CD14-positive monocyte (primary cell): ENCODE measurements at regions not wholly inside any gene's neighbourhood (a gene's known extent, or its start where the extent isn't known, plus 50 kb on each side); places are given as distances from the start of the nearest gene placed in this dataset.

Experiments
- DNase-seq, 3 donors: peaks; one replicate each; pipeline ENCODE4 v3.0.0-alpha.2; 2011 to 2022
- H2AFZ ChIP-seq: 2 replicates; pipeline ENCODE4 v1.6.0; 2012; ENCODE audit warnings: mild to moderate bottlenecking, low read depth, low read length, inconsistent platforms; ENCODE audit not compliant: insufficient read depth, poor library complexity, severe bottlenecking
- H3K27ac ChIP-seq, 2 donors: 1 replicate in 1 of 2; 2 replicates in 1 of 2; pipeline ENCODE4 v1.5.1; 2012 to 2013; ENCODE audit warnings: low read length in 2 of 2, control low read depth in 1 of 2, inconsistent platforms in 1 of 2, low read depth in 1 of 2, mild to moderate bottlenecking in 1 of 2
- H3K27me3 ChIP-seq, 2 donors: one replicate each; pipeline versions ENCODE4 v1.6.0 to v1.6.1; 2011 to 2013; ENCODE audit warnings: low read length in 2 of 2; ENCODE audit not compliant: control insufficient read depth in 2 of 2, insufficient read depth in 2 of 2
- H3K36me3 ChIP-seq, 2 donors: replicated peaks in 1 of 2; 1 replicate in 1 of 2; 2 replicates in 1 of 2; pipeline versions ENCODE4 v1.5.1 to v1.6.1; 2012 to 2013; ENCODE audit warnings: low read length in 2 of 2, control low read depth in 1 of 2, inconsistent platforms in 1 of 2, mild to moderate bottlenecking in 1 of 2; ENCODE audit not compliant: insufficient read depth in 2 of 2, control insufficient read depth in 1 of 2
- H3K4me1 ChIP-seq, 2 donors: 1 replicate in 1 of 2; 2 replicates in 1 of 2; pipeline versions ENCODE4 v1.5.1 to v1.6.1; 2012 to 2013; ENCODE audit warnings: low read length in 2 of 2, control low read depth in 1 of 2, inconsistent platforms in 1 of 2, mild to moderate bottlenecking in 1 of 2, moderate library complexity in 1 of 2; ENCODE audit not compliant: insufficient read depth in 2 of 2, control insufficient read depth in 1 of 2
- H3K4me2 ChIP-seq: replicated peaks from 2 replicates; pipeline ENCODE3; 2012; ENCODE audit warnings: low read length, moderate library complexity, mild to moderate bottlenecking; ENCODE audit not compliant: poor library complexity, severe bottlenecking; ENCODE audit errors: extremely low read depth
- H3K4me3 ChIP-seq, 3 experiments: fragments of 200-600 bp in 1 of 3; sonication (generic) in 1 of 3; replicated peaks in 1 of 3; 1 replicate in 2 of 3; 2 replicates in 1 of 3; pipeline ENCODE4 v1.5.1; 2011 to 2013; ENCODE audit warnings: low read length in 3 of 3, mild to moderate bottlenecking in 3 of 3, control low read depth in 2 of 3, low read depth in 2 of 3, inconsistent platforms in 1 of 3, moderate library complexity in 1 of 3
- H3K79me2 ChIP-seq: 2 replicates; pipeline ENCODE4 v1.6.0; 2012; ENCODE audit warnings: mild to moderate bottlenecking, control low read depth, inconsistent platforms, low read length, moderate library complexity; ENCODE audit not compliant: insufficient read depth
- H3K9ac ChIP-seq: 2 replicates; pipeline ENCODE4 v1.6.0; 2017; ENCODE audit warnings: low read length, mild to moderate bottlenecking; ENCODE audit not compliant: insufficient read depth, poor library complexity, severe bottlenecking
- H3K9me3 ChIP-seq, 2 donors: replicated peaks in 1 of 2; 1 replicate in 1 of 2; 2 replicates in 1 of 2; pipeline versions ENCODE4 v1.5.1 to v1.6.1; 2012 to 2013; ENCODE audit warnings: low read length in 2 of 2, control low read depth in 1 of 2; ENCODE audit not compliant: control insufficient read depth in 1 of 2, insufficient read depth in 1 of 2
- H4K20me1 ChIP-seq: 2 replicates; pipeline ENCODE4 v1.6.0; 2012; ENCODE audit warnings: mild to moderate bottlenecking, low read length, control low read depth, moderate library complexity; ENCODE audit not compliant: insufficient read depth
- H3K27ac Mint-ChIP-seq, 7 donors: one replicate each; pipeline ENCODE4 v1.8.0; 2020; ENCODE audit warnings: mild to moderate bottlenecking in 7 of 7, mixed read lengths in 7 of 7, moderate library complexity in 6 of 7, inconsistent platforms in 2 of 7
- H3K27me3 Mint-ChIP-seq, 3 donors: one replicate each; pipeline ENCODE4 v1.8.0; 2021 to 2022; ENCODE audit warnings: low read depth in 3 of 3, mild to moderate bottlenecking in 3 of 3, mixed read lengths in 3 of 3, moderate library complexity in 3 of 3, inconsistent platforms in 1 of 3
- H3K36me3 Mint-ChIP-seq, 2 donors: one replicate each; pipeline ENCODE4 v1.8.0; 2020; ENCODE audit warnings: mixed read lengths in 2 of 2, inconsistent platforms in 1 of 2, mild to moderate bottlenecking in 1 of 2
- H3K4me1 Mint-ChIP-seq: one replicate; pipeline ENCODE4 v1.8.0; 2020; ENCODE audit warnings: mild to moderate bottlenecking, mixed read lengths
- H3K4me3 Mint-ChIP-seq, 2 donors: one replicate each; pipeline ENCODE4 v1.8.0; 2020; ENCODE audit warnings: mild to moderate bottlenecking in 2 of 2, mixed read lengths in 2 of 2, moderate library complexity in 1 of 2
- H3K9me3 Mint-ChIP-seq, 7 donors: one replicate each; pipeline ENCODE4 v1.8.0; 2020 to 2022; ENCODE audit warnings: mixed read lengths in 7 of 7, mild to moderate bottlenecking in 6 of 7, moderate library complexity in 6 of 7, inconsistent platforms in 2 of 7
- WGBS: methylation state at CpG from one replicate; pipeline ENCODE4 v1.1.5; 2013; ENCODE audit warnings: missing lambda C conversion rate; ENCODE audit not compliant: insufficient coverage; 5-methylcytosine and 5-hydroxymethylcytosine counted together
- intact Hi-C, 2 donors: fragments of 100-400 bp; cut with micrococcal nuclease; formaldehyde crosslinking; loops; one replicate each; pipeline versions ENCODE4 v1.15.0 to v1.15.1; 2023
- TF ChIP-seq, protein P1 (sequence below): fragments of 200-600 bp; IDR thresholded peaks from one replicate; pipeline ENCODE4 v1.8.0; 2022; ENCODE audit warnings: antibody characterized with exemption, mild to moderate bottlenecking

DNA sequence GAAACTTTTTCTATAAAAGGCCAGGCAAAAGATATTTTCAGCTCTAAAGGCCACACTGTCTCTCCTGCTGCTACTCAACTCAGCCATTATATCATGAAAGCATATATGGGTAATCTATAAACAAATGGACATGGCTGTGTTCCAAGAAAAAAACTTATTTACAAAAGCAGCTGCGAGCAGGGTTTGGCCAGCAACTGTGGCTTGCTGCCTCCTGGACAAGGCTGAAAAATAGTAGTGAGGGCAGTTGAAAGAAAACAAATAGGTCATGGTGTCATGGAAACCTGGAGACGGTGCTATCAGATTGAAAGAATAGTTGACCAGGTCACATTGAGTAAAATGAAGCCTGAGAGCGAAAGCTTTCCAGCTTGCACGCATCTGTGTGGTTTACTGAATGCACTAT is 89.2 kb upstream of the LRATD1 start:
- no peak overlapping the region for H3K4me3 Mint-ChIP-seq
- WGBS: 78% methylated on average over 2 of the region's 4 CpGs
- H3K27ac ChIP-seq: no peak overlapping the region

DNA sequence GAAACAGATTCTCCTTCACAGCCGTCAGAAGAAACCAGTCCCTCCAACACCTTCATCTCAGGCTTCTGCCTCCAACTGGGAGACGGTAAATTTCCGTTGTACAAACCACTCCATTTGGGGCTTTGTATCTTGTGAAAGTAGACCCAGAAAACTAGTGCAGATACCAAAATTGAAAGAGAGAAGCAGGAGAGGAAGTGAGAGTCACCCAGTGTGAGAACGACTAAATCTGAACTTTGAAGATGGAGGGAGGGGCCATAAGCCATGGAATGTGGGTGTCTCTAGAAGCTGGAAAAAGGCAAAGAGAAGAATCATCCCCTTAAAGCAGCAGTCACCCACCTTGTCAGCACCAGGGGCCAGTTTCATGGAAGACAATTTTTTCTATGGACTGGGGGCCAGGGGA is 88.3 kb upstream of the LRATD1 start:
- no peak overlapping the region for H3K27ac Mint-ChIP-seq
- H3K4me3 Mint-ChIP-seq: no peak overlapping the region
- Histone ChIP-seq H3K79me2 (no peaks in the 10 kb centered on the region), H4K20me1 (no peaks in the 10 kb centered on the region), H3K9me3 (peaks cover 0 to 7% of the 10 kb centered on the region in 2 donors), H2AFZ (no peak overlapping the region), H3K27me3 (no peaks in the 10 kb centered on the region), H3K27ac (no peak overlapping the region), H3K4me3 (no peak overlapping the region), H3K4me2 (no peak overlapping the region), H3K36me3 (no peaks in the 10 kb centered on the region), H3K4me1 (no peaks in the 10 kb centered on the region), H3K9ac (no peak overlapping the region)
- no peak for DNase-seq
- WGBS: no CpG with 5 or more reads among the region's 4 CpGs
- H3K9me3 Mint-ChIP-seq: peaks cover 0 to 5% (median 2%) of the 10 kb centered on the region in 7 donors
- intact Hi-C loops: no loop called here
- TF ChIP-seq, protein P1, sequence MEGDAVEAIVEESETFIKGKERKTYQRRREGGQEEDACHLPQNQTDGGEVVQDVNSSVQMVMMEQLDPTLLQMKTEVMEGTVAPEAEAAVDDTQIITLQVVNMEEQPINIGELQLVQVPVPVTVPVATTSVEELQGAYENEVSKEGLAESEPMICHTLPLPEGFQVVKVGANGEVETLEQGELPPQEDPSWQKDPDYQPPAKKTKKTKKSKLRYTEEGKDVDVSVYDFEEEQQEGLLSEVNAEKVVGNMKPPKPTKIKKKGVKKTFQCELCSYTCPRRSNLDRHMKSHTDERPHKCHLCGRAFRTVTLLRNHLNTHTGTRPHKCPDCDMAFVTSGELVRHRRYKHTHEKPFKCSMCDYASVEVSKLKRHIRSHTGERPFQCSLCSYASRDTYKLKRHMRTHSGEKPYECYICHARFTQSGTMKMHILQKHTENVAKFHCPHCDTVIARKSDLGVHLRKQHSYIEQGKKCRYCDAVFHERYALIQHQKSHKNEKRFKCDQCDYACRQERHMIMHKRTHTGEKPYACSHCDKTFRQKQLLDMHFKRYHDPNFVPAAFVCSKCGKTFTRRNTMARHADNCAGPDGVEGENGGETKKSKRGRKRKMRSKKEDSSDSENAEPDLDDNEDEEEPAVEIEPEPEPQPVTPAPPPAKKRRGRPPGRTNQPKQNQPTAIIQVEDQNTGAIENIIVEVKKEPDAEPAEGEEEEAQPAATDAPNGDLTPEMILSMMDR: no peak
- H3K4me1 Mint-ChIP-seq: no peaks in the 10 kb centered on the region
- no peaks in the 10 kb centered on the region for H3K27me3 Mint-ChIP-seq
- H3K36me3 Mint-ChIP-seq: no peaks in the 10 kb centered on the region

More for the DNA sequence above, 89.2 kb upstream of the LRATD1 start:
- Histone ChIP-seq H3K4me1 (no peaks in the 10 kb centered on the region), H3K9ac (no peak overlapping the region), H3K79me2 (no peaks in the 10 kb centered on the region), H3K9me3 (peaks cover 0 to 7% of the 10 kb centered on the region in 2 donors), H3K27me3 (no peaks in the 10 kb centered on the region), H4K20me1 (no peaks in the 10 kb centered on the region), H2AFZ (no peak overlapping the region), H3K36me3 (no peaks in the 10 kb centered on the region), H3K4me3 (no peak overlapping the region), H3K4me2 (no peak overlapping the region)
- TF ChIP-seq, protein P1: no peak
- Mint-ChIP-seq H3K27me3 (no peaks in the 10 kb centered on the region), H3K36me3 (no peaks in the 10 kb centered on the region), H3K27ac (no peak overlapping the region), H3K4me1 (no peaks in the 10 kb centered on the region), H3K9me3 (peaks cover 0 to 5% (median 2%) of the 10 kb centered on the region in 7 donors)
- intact Hi-C loops: no loop called here
- no peak for DNase-seq
